Caco-2 (cell line): ENCODE measurements at regions not wholly inside any gene's neighbourhood (a gene's known extent, or its start where the extent isn't known, plus 50 kb on each side); places are given as distances from the start of the nearest gene placed in this dataset.
"Not testable (repeated sequence)": the region's sequence is repeated elsewhere in the genome, so short reads cannot be mapped to it uniquely, and the experiment has no call there.

Experiments used
- BruUV-seq: library from RNA; stranded (reverse); fragments of 400-500 nt; replicated peaks from 2 replicates; lab custom pipeline; 2021; lab: Mats Ljungman, UMichigan
- CTCF ChIA-PET: fragments of 300-600 bp; sonication (Branson Sonifier 250); formaldehyde crosslinking; loops from one replicate; lab custom pipeline; 2022; ENCODE audit warnings: antibody characterized with exemption; lab: Charles Lee
- POLR2A ChIA-PET: fragments of 300-600 bp; sonication (Branson Sonifier 250); formaldehyde crosslinking; loops from one replicate; lab custom pipeline; 2022; ENCODE audit warnings: antibody characterized with exemption; lab: Charles Lee
- DNase-seq, 2 experiments: peaks; one replicate each; pipeline versions ENCODE4 v3.0.0 to v3.0.0-alpha.2; 2020 to 2022
- H3K27me3 ChIP-seq: replicated peaks from 2 replicates; pipeline ENCODE4 v1.6.0; 2011; ENCODE audit warnings: low read length; ENCODE audit not compliant: control insufficient read depth, insufficient read depth
- H3K36me3 ChIP-seq: 2 replicates; pipeline ENCODE4 v1.5.1; 2011; ENCODE audit warnings: low read length; ENCODE audit not compliant: control insufficient read depth, insufficient read depth
- H3K4me1 ChIP-seq: fragments of 250-450 bp; sonication (Bioruptor Pico); 2 replicates; pipeline ENCODE4 v1.5.1; 2020; ENCODE audit warnings: mild to moderate bottlenecking
- H3K4me3 ChIP-seq: 2 replicates; pipeline ENCODE4 v1.5.1; 2011; ENCODE audit warnings: low read depth, mild to moderate bottlenecking, control low read depth, low read length
- H3K9me3 ChIP-seq: fragments of 250-450 bp; sonication (Bioruptor Pico); 2 replicates; pipeline ENCODE4 v1.5.1; 2020; ENCODE audit warnings: mild to moderate bottlenecking, moderate library complexity
- H3K27ac Mint-ChIP-seq: one replicate; pipeline ENCODE4 v1.8.0; 2022; ENCODE audit warnings: mixed read lengths; ENCODE audit not compliant: unreplicated experiment
- H3K27me3 Mint-ChIP-seq: one replicate; pipeline ENCODE4 v1.8.0; 2022; ENCODE audit warnings: mixed read lengths; ENCODE audit not compliant: insufficient read depth, unreplicated experiment
- H3K36me3 Mint-ChIP-seq: one replicate; pipeline ENCODE4 v1.8.0; 2022; ENCODE audit warnings: mild to moderate bottlenecking, mixed read lengths; ENCODE audit not compliant: insufficient read depth, unreplicated experiment
- H3K4me1 Mint-ChIP-seq: one replicate; pipeline ENCODE4 v1.8.0; 2022; ENCODE audit warnings: low read depth, mixed read lengths; ENCODE audit not compliant: unreplicated experiment
- H3K4me3 Mint-ChIP-seq: one replicate; pipeline ENCODE4 v1.8.0; 2022; ENCODE audit warnings: mild to moderate bottlenecking, moderate library complexity, mixed read lengths; ENCODE audit not compliant: unreplicated experiment
- H3K9me3 Mint-ChIP-seq: one replicate; pipeline ENCODE4 v1.8.0; 2022; ENCODE audit warnings: mixed read lengths; ENCODE audit not compliant: unreplicated experiment
- intact Hi-C: fragments of 100-400 bp; cut with micrococcal nuclease; formaldehyde crosslinking; loops from one replicate; pipeline ENCODE4 v1.10.0; 2022; ENCODE audit not compliant: unreplicated experiment
- TF ChIP-seq, protein P1 (sequence below), 2 experiments: fragments of 200-600 bp in 1 of 2; IDR thresholded peaks; 1 replicate in 1 of 2; 2 replicates in 1 of 2; pipeline versions ENCODE4 v1.5.1 to v1.8.0; 2011 to 2022; ENCODE audit warnings: antibody characterized with exemption in 1 of 2, control low read depth in 1 of 2, inconsistent platforms in 1 of 2, low read depth in 1 of 2, low read length in 1 of 2, mild to moderate bottlenecking in 1 of 2, moderate library complexity in 1 of 2; ENCODE audit not compliant: insufficient read depth in 1 of 2, severe bottlenecking in 1 of 2, unreplicated experiment in 1 of 2

DNA sequence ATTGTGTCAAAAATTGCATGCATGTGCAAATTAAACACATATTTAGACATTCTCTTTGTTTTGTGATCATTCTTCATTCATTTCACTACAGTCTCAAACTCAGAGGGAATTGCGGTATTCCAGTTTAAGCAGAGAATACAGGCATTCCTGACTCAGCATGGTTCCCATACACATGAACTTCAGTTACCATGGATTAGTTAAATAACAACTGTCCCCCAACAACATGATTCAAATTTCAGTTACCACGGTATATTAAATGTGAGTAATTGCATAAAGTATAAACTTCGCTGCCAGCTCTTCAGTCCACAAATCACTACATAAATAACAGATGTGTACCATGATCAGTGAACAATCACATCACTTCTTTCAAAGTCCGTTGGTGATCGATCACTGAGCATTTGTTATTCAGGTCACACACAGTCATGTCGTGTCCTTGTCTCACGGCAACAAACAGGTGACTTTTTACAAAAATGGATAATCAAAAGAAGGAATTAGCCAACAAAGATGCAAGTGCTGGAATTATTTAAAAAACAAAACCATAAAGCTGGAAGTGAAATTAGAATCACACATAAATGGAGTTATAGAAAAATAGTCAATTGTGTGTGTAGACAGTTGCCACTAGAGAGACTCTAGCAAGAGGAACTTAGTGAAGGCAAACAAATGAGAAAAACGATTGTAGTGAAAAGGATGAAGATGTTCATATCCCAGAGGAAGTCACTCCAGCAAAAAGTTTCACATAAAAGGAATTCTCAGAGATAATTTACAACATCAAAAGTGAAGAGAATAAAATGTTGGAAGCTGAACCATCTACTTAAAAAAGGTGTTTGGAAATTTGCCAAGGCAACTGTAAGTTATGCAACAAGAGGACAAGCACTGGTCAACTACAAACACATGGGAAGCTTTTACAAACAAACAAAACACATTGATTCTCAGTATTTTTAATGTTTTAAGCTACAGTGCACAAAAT, 138.6 kb upstream of the SMARCAD1 start:
- no peaks in the 10 kb centered on the region for H3K9me3 Mint-ChIP-seq
- no peaks in the 10 kb centered on the region for H3K27me3 ChIP-seq
- no peak overlapping the region for H3K4me3 ChIP-seq
- no peaks in the 10 kb centered on the region for H3K36me3 Mint-ChIP-seq
- no peaks in the 10 kb centered on the region for H3K4me1 ChIP-seq
- ChIA-PET CTCF (no interaction called here), POLR2A (no interaction called here)
- H3K9me3 ChIP-seq = no peaks in the 10 kb centered on the region
- intact Hi-C loops = no loop called here
- H3K27me3 Mint-ChIP-seq = no peaks in the 10 kb centered on the region
- TF ChIP-seq, protein P1, sequence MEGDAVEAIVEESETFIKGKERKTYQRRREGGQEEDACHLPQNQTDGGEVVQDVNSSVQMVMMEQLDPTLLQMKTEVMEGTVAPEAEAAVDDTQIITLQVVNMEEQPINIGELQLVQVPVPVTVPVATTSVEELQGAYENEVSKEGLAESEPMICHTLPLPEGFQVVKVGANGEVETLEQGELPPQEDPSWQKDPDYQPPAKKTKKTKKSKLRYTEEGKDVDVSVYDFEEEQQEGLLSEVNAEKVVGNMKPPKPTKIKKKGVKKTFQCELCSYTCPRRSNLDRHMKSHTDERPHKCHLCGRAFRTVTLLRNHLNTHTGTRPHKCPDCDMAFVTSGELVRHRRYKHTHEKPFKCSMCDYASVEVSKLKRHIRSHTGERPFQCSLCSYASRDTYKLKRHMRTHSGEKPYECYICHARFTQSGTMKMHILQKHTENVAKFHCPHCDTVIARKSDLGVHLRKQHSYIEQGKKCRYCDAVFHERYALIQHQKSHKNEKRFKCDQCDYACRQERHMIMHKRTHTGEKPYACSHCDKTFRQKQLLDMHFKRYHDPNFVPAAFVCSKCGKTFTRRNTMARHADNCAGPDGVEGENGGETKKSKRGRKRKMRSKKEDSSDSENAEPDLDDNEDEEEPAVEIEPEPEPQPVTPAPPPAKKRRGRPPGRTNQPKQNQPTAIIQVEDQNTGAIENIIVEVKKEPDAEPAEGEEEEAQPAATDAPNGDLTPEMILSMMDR (IDR thresholded peaks at IDR 0.05; ENCODE audit: insufficient read depth in 1 of 2, low read depth in 1 of 2, low read length in 1 of 2, severe bottlenecking in 1 of 2, unreplicated experiment in 1 of 2) = no peak
- no peak overlapping the region for H3K27ac Mint-ChIP-seq
- BruUV-seq = no TSS peak
- H3K4me3 Mint-ChIP-seq = no peak overlapping the region
- H3K36me3 ChIP-seq = no peaks in the 10 kb centered on the region
- DNase-seq = no peak
- H3K4me1 Mint-ChIP-seq = no peaks in the 10 kb centered on the region

DNA sequence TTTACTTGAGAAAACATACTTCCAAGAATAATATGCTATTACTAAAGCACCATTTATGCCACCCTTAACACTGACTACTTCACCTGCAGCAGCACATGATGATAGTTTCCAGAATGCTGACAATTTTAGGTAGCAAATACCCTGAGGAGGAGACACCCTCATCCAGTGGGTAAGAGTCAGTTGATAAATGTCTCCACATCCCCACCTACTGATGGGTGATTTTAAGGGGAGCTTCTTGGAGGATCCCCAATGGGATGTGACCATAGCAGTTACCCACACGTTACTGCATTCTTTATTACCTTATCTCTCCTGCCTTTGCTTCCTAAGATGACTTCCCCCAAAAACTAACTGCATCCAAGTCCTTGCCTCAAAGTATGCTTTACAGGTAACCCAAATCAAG, 131.2 kb upstream of the SMARCAD1 start:
- H3K4me3 Mint-ChIP-seq = no peak overlapping the region
- H3K4me1 ChIP-seq = no peaks in the 10 kb centered on the region
- CTCF ChIA-PET = no interaction called here
- TF ChIP-seq, protein P1 (IDR thresholded peaks at IDR 0.05; ENCODE audit: insufficient read depth in 1 of 2, low read depth in 1 of 2, low read length in 1 of 2, severe bottlenecking in 1 of 2, unreplicated experiment in 1 of 2) = no peak
- H3K36me3 Mint-ChIP-seq = no peaks in the 10 kb centered on the region
- POLR2A ChIA-PET = no interaction called here
- no peaks in the 10 kb centered on the region for H3K27me3 ChIP-seq
- no TSS peak for BruUV-seq
- H3K27ac Mint-ChIP-seq = no peak overlapping the region
- no peaks in the 10 kb centered on the region for H3K36me3 ChIP-seq
- H3K4me1 Mint-ChIP-seq = no peaks in the 10 kb centered on the region
- intact Hi-C loops = no loop called here
- no peak for DNase-seq
- H3K9me3 ChIP-seq = no peaks in the 10 kb centered on the region; the same call in 1 of the 2 replicates
- H3K9me3 Mint-ChIP-seq = no peaks in the 10 kb centered on the region
- H3K27me3 Mint-ChIP-seq = no peaks in the 10 kb centered on the region
- no peak overlapping the region for H3K4me3 ChIP-seq

GRCh38 chr4:94084155-94084554, 123.5 kb upstream of the SMARCAD1 start:
- H3K27me3 Mint-ChIP-seq = peaks cover 10% of the 10 kb centered on the region
- H3K27ac Mint-ChIP-seq = no peak overlapping the region
- TF ChIP-seq, protein P1 (IDR thresholded peaks at IDR 0.05; ENCODE audit: insufficient read depth in 1 of 2, low read depth in 1 of 2, low read length in 1 of 2, severe bottlenecking in 1 of 2, unreplicated experiment in 1 of 2) = no peak

GRCh38 chr4:94099141-94099540, 108.5 kb upstream of the SMARCAD1 start:
- H3K4me3 Mint-ChIP-seq, H3K27ac Mint-ChIP-seq, H3K4me3 ChIP-seq, intact Hi-C loops, H3K4me1 Mint-ChIP-seq, H3K36me3 Mint-ChIP-seq, BruUV-seq, H3K27me3 ChIP-seq, H3K36me3 ChIP-seq, H3K9me3 ChIP-seq, DNase-seq, H3K4me1 ChIP-seq, POLR2A ChIA-PET, CTCF ChIA-PET, H3K27me3 Mint-ChIP-seq: not testable (repeated sequence)
- peaks cover 17% of the 10 kb centered on the region for H3K9me3 Mint-ChIP-seq

More at GRCh38 chr4:94084155-94084554, 123.5 kb upstream of the SMARCAD1 start:
- H3K4me1 Mint-ChIP-seq = no peaks in the 10 kb centered on the region
- no peaks in the 10 kb centered on the region for H3K36me3 ChIP-seq
- no peak overlapping the region for H3K4me3 ChIP-seq
- H3K4me3 Mint-ChIP-seq = no peak overlapping the region
- ChIA-PET POLR2A (no interaction called here), CTCF (no interaction called here)
- BruUV-seq = no TSS peak
- H3K4me1 ChIP-seq = no peaks in the 10 kb centered on the region
- no peaks in the 10 kb centered on the region; the same call in 1 of the 2 replicates for H3K9me3 ChIP-seq
- no peaks in the 10 kb centered on the region for H3K9me3 Mint-ChIP-seq
- no peak for DNase-seq
- H3K27me3 ChIP-seq = no peaks in the 10 kb centered on the region
- no peaks in the 10 kb centered on the region for H3K36me3 Mint-ChIP-seq
- intact Hi-C loops = no loop called here
